Stimulated activated CD4-positive, alpha-beta T cell treated with anti-CD3 and anti-CD28 coated beads, TNF-alpha, amount 100 ng/mL, for 48 hours (primary cell): ENCODE measurements at regions not wholly inside any gene's neighbourhood (a gene's known extent, or its start where the extent isn't known, plus 50 kb on each side); places are given as distances from the start of the nearest gene placed in this dataset.

Source experiments
- DNase-seq, 3 donors: peaks; one replicate each; pipeline ENCODE4 v3.0.0-alpha.2; 2020; ENCODE audit warnings: low read depth in 3 of 3

DNA sequence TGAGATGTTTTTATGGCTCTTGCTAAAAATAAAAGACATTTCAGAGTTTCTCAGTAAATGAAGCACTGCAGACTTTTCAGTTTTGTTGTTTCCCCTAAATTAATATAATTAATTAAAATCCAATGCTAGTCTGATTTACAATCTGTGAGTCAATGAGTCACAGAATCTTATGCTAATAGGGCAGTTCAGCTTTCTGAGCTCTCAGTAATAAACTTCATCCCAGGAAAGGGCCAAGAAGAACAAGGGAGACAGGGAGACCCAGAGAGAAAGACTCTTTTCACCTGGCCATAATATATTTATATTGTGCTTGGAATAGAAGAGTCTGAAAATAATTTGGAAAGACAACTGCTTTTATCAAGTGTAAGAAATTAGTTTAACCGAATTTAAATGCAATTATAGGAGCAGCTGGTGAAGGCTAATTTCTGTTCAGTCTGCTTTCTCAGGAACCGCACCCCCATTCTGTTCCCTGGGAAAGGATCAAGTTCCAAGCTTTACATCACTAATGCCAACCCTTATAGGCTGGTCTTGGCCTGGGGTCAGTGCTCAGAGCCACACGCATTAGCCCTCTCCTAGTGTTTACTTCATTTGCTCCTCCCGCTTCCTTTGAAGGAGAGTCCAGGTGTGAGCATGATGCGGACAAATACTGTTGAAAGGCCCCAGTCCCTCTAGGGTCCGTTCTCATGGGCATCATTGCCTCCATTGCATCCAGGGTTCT is 145.6 kb downstream of the ZBTB18 start:
- DNase-seq = no peak

GRCh38 chr1:244197851-244198375 is 146.8 kb downstream of the ZBTB18 start:
- DNase-seq = no peak

- DNase-seq = no peak
Observed at GRCh38 chr1:244199902-244200301, 148.8 kb downstream of the ZBTB18 start.

DNA sequence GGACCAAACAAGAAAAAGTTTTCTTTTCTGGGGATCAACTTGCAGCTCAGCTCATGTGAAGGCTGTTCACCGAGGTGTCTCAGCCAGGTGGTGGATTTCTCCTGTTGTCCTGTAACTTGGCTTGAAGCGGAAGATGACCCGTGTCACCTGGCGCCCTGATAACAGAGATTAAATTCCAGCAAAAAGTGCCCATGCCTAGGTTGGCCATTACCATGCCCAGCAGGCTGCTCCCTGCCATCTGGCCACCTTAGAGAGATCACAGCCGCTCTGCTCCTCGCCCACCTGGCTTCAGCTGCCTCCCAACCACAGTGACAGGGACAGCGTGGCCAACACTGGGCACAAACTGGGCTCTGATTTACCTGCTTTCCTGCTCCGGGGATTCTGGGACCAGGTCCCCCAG is 149.5 kb downstream of the ZBTB18 start:
- DNase-seq = no peak

GRCh38 chr1:244201750-244202149 is 150.7 kb downstream of the ZBTB18 start:
- DNase-seq = no peak

GRCh38 chr1:244204004-244204403 is 152.9 kb downstream of the ZBTB18 start:
- no peak for DNase-seq

- no peak for DNase-seq
Observed at GRCh38 chr1:244205171-244205570, 154.1 kb downstream of the ZBTB18 start.

- no peak for DNase-seq
Observed at GRCh38 chr1:244205906-244206305, 154.8 kb downstream of the ZBTB18 start.

- DNase-seq = no peak
Observed at GRCh38 chr1:244207042-244207934, 156.2 kb downstream of the ZBTB18 start.

GRCh38 chr1:244207935-244208244 is 156.8 kb downstream of the ZBTB18 start:
- DNase-seq = no peak

DNA sequence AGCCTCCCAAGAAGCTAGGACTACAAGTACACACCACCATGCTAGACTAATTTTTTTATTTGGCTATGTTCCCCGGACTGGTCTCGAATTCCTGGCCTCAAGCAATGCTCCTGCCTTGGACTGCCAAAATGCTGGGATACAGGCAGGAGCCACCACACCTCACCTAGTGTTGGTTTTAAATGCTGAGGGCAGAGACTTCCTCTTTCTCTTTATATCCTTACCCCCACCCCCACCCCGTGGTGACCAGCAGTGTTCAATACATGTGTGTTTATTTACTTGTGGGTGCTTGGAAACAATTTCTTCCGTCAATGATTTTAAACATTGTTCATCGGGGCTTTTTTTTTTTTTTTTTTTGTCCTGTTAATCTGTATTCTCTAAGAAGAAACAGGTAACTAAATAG is 158.9 kb downstream of the ZBTB18 start:
- no peak for DNase-seq

DNA sequence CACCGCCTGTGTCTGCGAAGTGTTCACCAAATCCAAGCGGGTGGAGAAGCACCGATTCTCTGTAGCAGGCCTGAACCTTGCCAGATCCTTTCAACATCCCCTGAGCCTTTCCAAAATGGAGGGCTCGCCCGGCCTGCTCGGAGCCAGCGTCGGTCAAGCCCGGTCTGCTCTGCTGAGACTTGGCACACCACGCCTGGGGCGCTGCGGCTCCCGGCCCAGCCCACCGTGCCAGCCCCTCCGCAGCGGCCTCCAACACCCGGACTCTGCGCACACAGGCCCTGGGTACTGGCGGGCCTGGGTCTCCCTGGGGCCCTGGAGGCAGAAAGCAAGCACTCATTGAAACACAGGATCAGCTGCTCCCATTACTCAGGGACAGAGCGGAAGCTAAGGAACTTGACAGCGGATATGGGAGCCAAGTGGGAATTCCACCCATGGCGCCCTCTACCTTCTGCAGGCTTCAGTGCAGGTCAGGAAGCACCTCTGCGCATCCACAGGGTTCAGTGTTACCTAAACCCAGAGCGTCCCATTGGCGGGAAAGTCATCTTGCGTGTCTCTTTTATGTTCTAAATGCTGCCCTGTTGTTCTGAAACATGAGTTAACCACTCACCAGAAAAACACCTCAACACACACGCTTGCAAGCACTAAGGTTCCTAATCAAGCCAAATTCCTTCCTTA is 159.9 kb downstream of the ZBTB18 start:
- no peak for DNase-seq

DNA sequence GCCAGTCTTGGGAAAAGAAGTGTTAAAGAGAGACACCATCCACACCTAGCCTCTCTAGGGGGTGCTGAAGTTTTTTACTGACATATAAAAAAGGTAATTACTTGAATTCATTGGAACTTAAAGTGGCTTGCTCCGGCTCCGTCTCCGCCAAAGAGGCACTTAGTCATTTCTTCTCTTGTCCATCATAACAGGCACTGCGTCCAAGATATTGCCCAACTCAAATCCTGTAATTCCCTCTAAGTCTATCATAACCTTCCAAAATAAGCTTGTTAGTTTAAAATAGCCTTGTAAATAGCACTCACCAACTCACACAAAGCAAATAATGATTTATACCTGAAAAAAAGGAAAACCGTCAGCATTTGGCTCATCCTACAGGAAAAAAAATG is 160.5 kb downstream of the ZBTB18 start:
- DNase-seq = no peak

DNA sequence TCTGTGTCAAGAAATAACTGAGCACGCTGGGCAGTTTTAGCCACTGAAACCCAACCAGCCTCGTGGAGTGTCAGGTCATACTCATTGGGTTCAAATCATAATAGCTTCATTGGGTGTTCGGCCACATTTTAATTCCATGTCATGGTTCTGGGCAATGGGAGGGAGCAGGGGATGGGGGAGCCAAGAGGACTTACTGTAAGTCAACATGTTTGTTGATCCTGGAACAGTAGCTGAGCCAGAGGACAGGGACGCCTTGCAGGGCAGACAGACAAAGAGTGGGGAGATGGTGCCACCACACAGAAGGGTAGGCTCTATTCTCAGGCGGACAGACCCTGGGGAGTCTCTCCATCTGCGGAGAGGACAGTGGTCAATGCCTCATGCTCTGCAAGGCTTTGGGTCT is 161.1 kb downstream of the ZBTB18 start:
- no peak for DNase-seq

- DNase-seq = no peak
Observed at GRCh38 chr1:244212797-244213475, 161.9 kb downstream of the ZBTB18 start.

GRCh38 chr1:244214009-244214967 is 163.2 kb downstream of the ZBTB18 start:
- no peak for DNase-seq

DNA sequence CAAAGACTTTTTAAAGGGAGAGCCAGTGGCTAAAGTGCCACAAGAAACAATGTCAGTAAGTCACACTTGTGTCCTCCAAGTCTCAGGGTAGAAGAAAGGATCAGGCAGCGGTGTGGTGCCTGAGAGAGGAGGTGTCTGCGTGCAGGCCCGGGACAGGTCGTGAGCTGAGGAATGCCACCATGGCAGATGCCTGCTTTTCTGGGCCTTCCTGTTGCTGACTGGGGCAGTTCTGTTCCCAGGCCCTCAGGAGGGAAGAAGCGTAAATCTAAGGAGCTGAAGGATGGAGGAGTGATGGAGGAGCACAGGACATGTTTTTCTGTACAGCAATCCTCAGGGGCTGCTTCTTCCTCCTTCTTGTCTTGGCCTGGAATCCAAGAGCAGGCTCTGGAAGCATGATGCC is 165.8 kb downstream of the ZBTB18 start:
- DNase-seq = no peak

DNA sequence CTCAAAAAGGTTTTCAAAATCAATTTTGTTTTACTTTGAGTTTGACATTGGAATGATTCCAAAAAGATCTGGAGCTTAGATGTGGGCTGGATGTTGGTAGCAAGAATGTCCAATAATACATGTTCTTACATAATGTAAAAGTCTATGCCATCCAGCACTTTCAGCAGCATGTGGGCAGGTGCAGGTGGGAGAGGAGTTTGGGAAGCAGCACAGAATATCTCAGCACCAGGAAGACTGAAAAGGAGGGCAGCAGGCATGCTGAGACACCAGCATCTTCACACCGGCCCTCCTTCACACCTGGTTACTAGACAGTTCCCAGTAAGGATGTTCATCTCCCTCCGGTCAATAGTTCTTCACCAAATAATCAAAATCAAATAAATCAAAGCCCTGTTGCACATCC is 166.6 kb downstream of the ZBTB18 start:
- DNase-seq = no peak

DNA sequence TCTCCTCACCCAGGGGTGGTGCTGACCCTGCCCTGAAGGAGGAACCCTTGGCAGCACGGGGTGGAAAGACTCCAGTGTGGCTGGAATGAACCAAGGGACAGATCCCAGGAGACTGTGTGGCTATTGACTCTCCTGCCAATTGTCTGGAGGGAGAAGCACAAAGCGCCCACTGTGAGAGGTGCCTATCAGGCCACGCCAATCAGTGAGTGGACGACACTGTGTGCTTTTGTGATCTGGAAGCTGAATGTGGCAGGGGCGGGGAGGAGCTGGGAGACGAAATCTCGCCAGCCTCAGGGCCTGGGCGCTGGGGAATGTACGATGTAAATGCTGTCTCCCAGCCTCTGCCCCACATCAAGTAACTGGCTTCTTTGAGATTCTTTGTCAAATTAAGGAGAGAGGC is 167.1 kb downstream of the ZBTB18 start:
- DNase-seq = no peak

DNA sequence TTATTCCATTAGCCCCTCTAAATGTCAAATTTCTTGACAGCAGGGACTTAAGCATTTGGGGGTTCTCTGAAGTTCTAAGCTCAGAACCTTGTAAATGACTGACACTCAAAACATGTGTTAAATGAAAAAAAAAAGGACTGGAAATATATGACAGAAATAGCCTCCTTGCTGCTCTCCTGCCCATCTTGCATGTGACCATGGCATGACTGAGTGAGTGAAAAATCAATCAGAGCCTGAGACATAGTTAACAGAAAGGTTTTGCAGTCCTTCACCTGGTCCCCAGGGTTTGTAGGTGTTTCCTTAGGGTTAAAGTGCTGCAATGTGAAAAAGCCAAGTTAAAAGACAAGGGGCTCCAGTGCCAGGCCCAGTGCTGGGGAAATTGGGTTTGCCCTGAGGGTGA is 168.1 kb downstream of the ZBTB18 start:
- DNase-seq = no peak

DNA sequence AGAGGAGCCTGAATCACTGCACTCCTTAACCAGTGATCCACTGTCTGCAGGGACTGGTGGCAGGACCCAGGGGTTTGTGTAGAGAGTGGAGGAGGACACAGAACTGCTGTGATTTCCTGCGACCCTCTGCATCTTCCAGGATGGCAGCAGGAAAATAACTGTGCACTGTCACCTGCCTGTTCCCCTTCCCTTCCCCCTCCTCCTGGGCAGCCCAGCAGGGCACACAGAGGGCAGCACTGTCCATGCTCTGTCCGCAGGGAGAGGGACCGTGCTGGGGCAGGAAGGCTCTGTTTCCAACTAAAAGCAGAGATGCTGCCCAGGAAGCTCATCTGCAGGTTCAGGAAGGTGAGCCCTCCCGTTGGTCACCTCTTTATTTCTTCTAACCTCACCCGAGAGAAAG is 168.7 kb downstream of the ZBTB18 start:
- DNase-seq = no peak
